Caco-2 (cell line): ENCODE measurements at regions not wholly inside any gene's neighbourhood (a gene's known extent, or its start where the extent isn't known, plus 50 kb on each side); places are given as distances from the start of the nearest gene placed in this dataset.

ENCODE experiments used
- BruUV-seq: library from RNA; stranded (reverse); fragments of 400-500 nt; replicated peaks from 2 replicates; lab custom pipeline; 2021; lab: Mats Ljungman, UMichigan
- CTCF ChIA-PET: fragments of 300-600 bp; sonication (Branson Sonifier 250); formaldehyde crosslinking; loops from one replicate; lab custom pipeline; 2022; ENCODE audit warnings: antibody characterized with exemption; lab: Charles Lee
- POLR2A ChIA-PET: fragments of 300-600 bp; sonication (Branson Sonifier 250); formaldehyde crosslinking; loops from one replicate; lab custom pipeline; 2022; ENCODE audit warnings: antibody characterized with exemption; lab: Charles Lee
- DNase-seq, 2 experiments: peaks; one replicate each; pipeline versions ENCODE4 v3.0.0 to v3.0.0-alpha.2; 2020 to 2022
- H3K27me3 ChIP-seq: replicated peaks from 2 replicates; pipeline ENCODE4 v1.6.0; 2011; ENCODE audit warnings: low read length; ENCODE audit not compliant: control insufficient read depth, insufficient read depth
- H3K36me3 ChIP-seq: 2 replicates; pipeline ENCODE4 v1.5.1; 2011; ENCODE audit warnings: low read length; ENCODE audit not compliant: control insufficient read depth, insufficient read depth
- H3K4me1 ChIP-seq: fragments of 250-450 bp; sonication (Bioruptor Pico); 2 replicates; pipeline ENCODE4 v1.5.1; 2020; ENCODE audit warnings: mild to moderate bottlenecking
- H3K4me3 ChIP-seq: 2 replicates; pipeline ENCODE4 v1.5.1; 2011; ENCODE audit warnings: low read depth, mild to moderate bottlenecking, control low read depth, low read length
- H3K9me3 ChIP-seq: fragments of 250-450 bp; sonication (Bioruptor Pico); 2 replicates; pipeline ENCODE4 v1.5.1; 2020; ENCODE audit warnings: mild to moderate bottlenecking, moderate library complexity
- H3K27ac Mint-ChIP-seq: one replicate; pipeline ENCODE4 v1.8.0; 2022; ENCODE audit warnings: mixed read lengths; ENCODE audit not compliant: unreplicated experiment
- H3K27me3 Mint-ChIP-seq: one replicate; pipeline ENCODE4 v1.8.0; 2022; ENCODE audit warnings: mixed read lengths; ENCODE audit not compliant: insufficient read depth, unreplicated experiment
- H3K36me3 Mint-ChIP-seq: one replicate; pipeline ENCODE4 v1.8.0; 2022; ENCODE audit warnings: mild to moderate bottlenecking, mixed read lengths; ENCODE audit not compliant: insufficient read depth, unreplicated experiment
- H3K4me1 Mint-ChIP-seq: one replicate; pipeline ENCODE4 v1.8.0; 2022; ENCODE audit warnings: low read depth, mixed read lengths; ENCODE audit not compliant: unreplicated experiment
- H3K4me3 Mint-ChIP-seq: one replicate; pipeline ENCODE4 v1.8.0; 2022; ENCODE audit warnings: mild to moderate bottlenecking, moderate library complexity, mixed read lengths; ENCODE audit not compliant: unreplicated experiment
- H3K9me3 Mint-ChIP-seq: one replicate; pipeline ENCODE4 v1.8.0; 2022; ENCODE audit warnings: mixed read lengths; ENCODE audit not compliant: unreplicated experiment
- CTCF ChIP-seq, 2 experiments: fragments of 200-600 bp in 1 of 2; IDR thresholded peaks; 1 replicate in 1 of 2; 2 replicates in 1 of 2; pipeline versions ENCODE4 v1.5.1 to v1.8.0; 2011 to 2022; ENCODE audit warnings: antibody characterized with exemption in 1 of 2, control low read depth in 1 of 2, inconsistent platforms in 1 of 2, low read depth in 1 of 2, low read length in 1 of 2, mild to moderate bottlenecking in 1 of 2, moderate library complexity in 1 of 2; ENCODE audit not compliant: insufficient read depth in 1 of 2, severe bottlenecking in 1 of 2, unreplicated experiment in 1 of 2
- intact Hi-C: fragments of 100-400 bp; cut with micrococcal nuclease; formaldehyde crosslinking; loops from one replicate; pipeline ENCODE4 v1.10.0; 2022; ENCODE audit not compliant: unreplicated experiment

GRCh38 chr5:3222924-3223323 is 372.7 kb upstream of the IRX1 start:
- Mint-ChIP-seq H3K36me3 (no peaks in the 10 kb centered on the region), H3K4me1 (no peaks in the 10 kb centered on the region), H3K4me3 (no peak overlapping the region), H3K9me3 (no peaks in the 10 kb centered on the region), H3K27me3 (no peaks in the 10 kb centered on the region), H3K27ac (no peak overlapping the region)
- no peaks in the 10 kb centered on the region for H3K27me3 ChIP-seq
- no TSS peak for BruUV-seq
- intact Hi-C loops, result no loop called here
- no peaks in the 10 kb centered on the region for H3K4me1 ChIP-seq
- no peak overlapping the region for H3K4me3 ChIP-seq
- H3K9me3 ChIP-seq, result no peaks in the 10 kb centered on the region
- no peak for TF ChIP-seq CTCF (IDR thresholded peaks at IDR 0.05; ENCODE audit: insufficient read depth in 1 of 2, low read depth in 1 of 2, low read length in 1 of 2, severe bottlenecking in 1 of 2, unreplicated experiment in 1 of 2)
- POLR2A ChIA-PET, result no interaction called here
- CTCF ChIA-PET, result no interaction called here
- DNase-seq, result no peak
- H3K36me3 ChIP-seq, result no peaks in the 10 kb centered on the region

- no peaks in the 10 kb centered on the region for H3K36me3 Mint-ChIP-seq
- no peak for TF ChIP-seq CTCF (IDR thresholded peaks at IDR 0.05; ENCODE audit: insufficient read depth in 1 of 2, low read depth in 1 of 2, low read length in 1 of 2, severe bottlenecking in 1 of 2, unreplicated experiment in 1 of 2)
- intact Hi-C loops, result no loop called here
- Histone ChIP-seq H3K9me3 (no peaks in the 10 kb centered on the region), H3K4me3 (no peak overlapping the region), H3K36me3 (no peaks in the 10 kb centered on the region), H3K4me1 (no peaks in the 10 kb centered on the region), H3K27me3 (no peaks in the 10 kb centered on the region)
- no peak for DNase-seq
- CTCF ChIA-PET, result interaction anchor here (0.6 kb wide), 1 partner anchor 593 kb away, joined by 5 read pairs; no protein-coding TSS in a partner anchor
- BruUV-seq, result no TSS peak
- H3K27me3 Mint-ChIP-seq, result peaks cover 4% of the 10 kb centered on the region
- H3K9me3 Mint-ChIP-seq, result no peaks in the 10 kb centered on the region
- H3K4me3 Mint-ChIP-seq, result no peak overlapping the region
- POLR2A ChIA-PET, result no interaction called here
- no peaks in the 10 kb centered on the region for H3K4me1 Mint-ChIP-seq
- H3K27ac Mint-ChIP-seq, result no peak overlapping the region
Measured at GRCh38 chr5:3221432-3221831, 374.2 kb upstream of the IRX1 start.

GRCh38 chr5:3220638-3221288 is 374.9 kb upstream of the IRX1 start:
- peaks cover 4% of the 10 kb centered on the region for H3K27me3 Mint-ChIP-seq
- H3K27ac Mint-ChIP-seq, result no peak overlapping the region
- H3K36me3 ChIP-seq, result no peaks in the 10 kb centered on the region

More at GRCh38 chr5:3220638-3221288, 374.9 kb upstream of the IRX1 start:
- intact Hi-C loops, result no loop called here
- Histone ChIP-seq H3K4me1 (no peaks in the 10 kb centered on the region), H3K27me3 (no peaks in the 10 kb centered on the region), H3K9me3 (no peaks in the 10 kb centered on the region), H3K4me3 (no peak overlapping the region)
- POLR2A ChIA-PET, result no interaction called here
- no peaks in the 10 kb centered on the region for H3K9me3 Mint-ChIP-seq
- no TSS peak for BruUV-seq
- no peak for DNase-seq
- no peak overlapping the region for H3K4me3 Mint-ChIP-seq
- H3K36me3 Mint-ChIP-seq, result no peaks in the 10 kb centered on the region
- CTCF ChIA-PET, result interaction anchor here (0.6 kb wide), 1 partner anchor 592 kb away, joined by 5 read pairs; no protein-coding TSS in a partner anchor
- TF ChIP-seq CTCF (IDR thresholded peaks at IDR 0.05; ENCODE audit: insufficient read depth in 1 of 2, low read depth in 1 of 2, low read length in 1 of 2, severe bottlenecking in 1 of 2, unreplicated experiment in 1 of 2), result no peak
- no peaks in the 10 kb centered on the region for H3K4me1 Mint-ChIP-seq
